HG03432 (cell line): ENCODE measurements at regions not wholly inside any gene's neighbourhood (a gene's known extent, or its start where the extent isn't known, plus 50 kb on each side); places are given as distances from the start of the nearest gene placed in this dataset.
"Not testable (repeated sequence)": the region's sequence is repeated elsewhere in the genome, so short reads cannot be mapped to it uniquely, and the experiment has no call there.

Experiments
- ATAC-seq: cut with Tn5 transposase; IDR thresholded peaks from one replicate; pipeline ENCODE4 v1.9.1; 2021; ENCODE audit warnings: mild to moderate bottlenecking, moderate library complexity; ENCODE audit not compliant: unreplicated experiment

DNA sequence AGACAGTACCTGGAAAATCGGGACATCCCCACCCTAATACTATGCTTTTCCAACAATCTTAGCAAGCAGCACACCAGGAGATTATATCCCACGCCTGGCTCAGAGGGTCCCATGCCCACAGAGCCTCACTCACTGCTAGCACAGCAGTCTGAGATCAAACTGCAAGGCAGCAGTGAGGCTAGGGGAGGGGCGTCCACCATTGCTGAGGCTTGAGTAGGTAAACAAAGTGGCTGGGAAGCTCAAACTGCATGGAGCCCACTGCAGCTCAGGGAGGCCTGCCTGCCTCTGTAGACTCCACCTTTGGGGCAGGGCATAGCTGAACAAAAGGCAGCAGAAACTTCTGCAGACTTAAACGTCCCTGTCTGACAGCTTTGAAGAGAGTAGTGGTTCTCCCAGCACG, 275.5 kb downstream of the IKZF2 start:
- not testable (repeated sequence) for ATAC-seq

DNA sequence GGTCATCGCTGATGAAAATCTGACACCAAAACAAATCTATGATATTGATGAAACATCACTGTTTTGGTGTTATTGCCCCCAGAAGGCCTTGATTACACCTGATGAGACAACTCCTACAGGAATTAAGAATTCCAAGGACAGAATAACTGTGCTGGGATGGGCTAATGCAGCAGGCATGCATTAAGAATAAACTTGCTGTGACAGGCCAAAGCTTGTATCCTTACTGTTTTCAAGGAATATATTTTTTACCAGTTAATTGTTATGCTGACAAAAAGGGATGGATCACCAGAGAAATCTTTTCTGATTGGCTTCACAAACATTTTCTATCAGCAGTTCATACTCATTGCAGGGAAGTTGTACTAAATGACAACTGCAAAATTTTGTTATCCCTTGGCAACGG, 278.2 kb downstream of the IKZF2 start:
- no peak for ATAC-seq

DNA sequence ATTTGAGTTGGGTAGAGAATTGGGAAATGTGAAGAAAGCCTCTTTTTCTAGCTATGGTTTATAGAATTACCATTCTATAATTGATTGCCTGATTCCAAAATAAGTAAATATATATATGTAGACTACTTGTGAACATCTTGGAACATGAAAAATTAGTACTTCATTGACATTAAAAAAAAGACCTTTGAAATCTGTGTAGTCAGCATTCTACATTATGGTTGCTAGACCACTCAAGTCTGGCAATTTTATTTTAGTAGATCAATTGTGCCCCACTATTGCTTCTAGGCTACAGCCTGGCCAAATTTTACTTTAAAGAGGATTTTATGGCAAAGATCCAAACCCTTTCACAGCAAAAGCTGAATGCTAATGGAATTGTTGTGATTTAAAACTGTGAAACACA, 279.8 kb downstream of the IKZF2 start:
- ATAC-seq: no peak

- ATAC-seq: no peak
Measured at GRCh38 chr2:212864186-212864585, 287.2 kb downstream of the IKZF2 start.

GRCh38 chr2:212863185-212863588, 288.2 kb downstream of the IKZF2 start:
- ATAC-seq: no peak

DNA sequence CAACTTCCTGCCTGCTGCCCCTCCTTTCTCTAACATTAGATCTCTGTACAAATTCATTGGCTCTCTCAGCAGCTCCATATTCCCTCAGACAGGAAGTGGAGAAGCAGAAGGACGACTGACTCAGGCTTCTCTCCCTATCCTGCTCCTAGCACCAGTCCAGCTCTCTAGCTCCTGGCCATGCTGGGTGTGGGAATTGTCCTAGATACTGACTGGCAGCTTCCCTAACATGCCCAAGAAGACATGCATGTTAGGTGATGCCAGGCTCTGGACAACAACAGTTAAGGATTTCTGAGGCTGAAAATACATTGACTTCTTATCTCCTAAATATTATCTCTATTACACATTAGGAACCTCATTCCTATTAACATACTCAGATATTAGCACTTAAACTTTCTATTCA, 292.9 kb downstream of the IKZF2 start:
- ATAC-seq: no peak

DNA sequence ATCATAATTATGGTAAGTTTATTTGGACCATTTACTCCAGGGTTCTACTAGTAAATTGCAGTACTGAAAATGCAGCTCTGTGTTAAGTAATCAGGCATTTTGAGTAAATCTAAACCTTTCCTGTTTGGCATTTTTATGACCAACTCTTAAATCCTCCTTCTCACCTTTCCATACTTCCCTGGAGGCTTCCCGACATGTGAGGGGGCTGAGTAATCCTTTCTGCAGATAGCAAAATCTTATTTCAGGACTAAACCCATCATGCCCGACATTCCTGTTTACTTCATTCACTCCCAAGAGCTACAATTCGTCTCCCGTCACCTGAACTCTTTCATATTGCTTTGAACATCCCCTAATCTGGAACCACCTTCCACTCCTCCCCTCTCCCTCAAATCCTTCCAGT, 296.6 kb downstream of the IKZF2 start:
- ATAC-seq: no peak

DNA sequence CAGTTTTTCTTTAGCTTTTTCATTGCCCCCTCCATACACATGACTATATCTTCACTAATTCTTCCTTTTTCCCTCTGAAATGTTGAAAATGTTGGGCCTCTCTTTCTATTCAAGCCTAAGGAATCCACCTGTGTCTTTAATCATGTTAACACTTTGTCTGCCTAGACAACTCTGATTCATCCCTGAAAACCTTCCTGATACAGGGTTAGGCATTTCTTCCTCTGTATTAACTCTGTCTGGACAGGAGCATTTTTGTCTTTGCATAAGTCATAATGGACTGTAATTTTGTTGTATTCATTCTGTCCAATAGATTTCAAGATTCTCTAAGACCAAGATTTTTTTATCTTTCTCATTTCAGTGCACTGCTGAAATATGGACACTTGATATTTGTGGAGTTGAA, 297.3 kb downstream of the IKZF2 start:
- ATAC-seq: no peak

DNA sequence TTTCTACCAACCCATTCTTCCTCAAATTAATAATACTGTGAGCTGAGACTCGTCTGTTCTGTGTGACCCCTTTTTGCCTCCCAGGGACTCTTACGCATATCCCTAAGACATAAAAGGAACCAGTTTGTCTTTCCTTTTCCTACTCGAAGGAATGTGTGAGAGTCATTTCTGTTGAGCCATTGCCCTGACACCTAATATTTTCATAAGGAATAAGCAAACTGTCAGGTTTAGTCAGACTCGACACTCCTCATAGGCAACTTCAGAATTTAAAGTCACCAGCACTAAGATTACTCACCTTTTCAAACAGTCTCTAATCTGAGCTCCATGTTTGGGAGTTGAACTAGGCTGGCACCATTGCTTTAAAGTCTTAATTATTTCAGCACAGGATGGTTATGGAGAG, 305.5 kb downstream of the IKZF2 start:
- no peak for ATAC-seq

- ATAC-seq: no peak
Measured at GRCh38 chr2:212843409-212844199, 305.0 kb upstream of the ERBB4 start.

DNA sequence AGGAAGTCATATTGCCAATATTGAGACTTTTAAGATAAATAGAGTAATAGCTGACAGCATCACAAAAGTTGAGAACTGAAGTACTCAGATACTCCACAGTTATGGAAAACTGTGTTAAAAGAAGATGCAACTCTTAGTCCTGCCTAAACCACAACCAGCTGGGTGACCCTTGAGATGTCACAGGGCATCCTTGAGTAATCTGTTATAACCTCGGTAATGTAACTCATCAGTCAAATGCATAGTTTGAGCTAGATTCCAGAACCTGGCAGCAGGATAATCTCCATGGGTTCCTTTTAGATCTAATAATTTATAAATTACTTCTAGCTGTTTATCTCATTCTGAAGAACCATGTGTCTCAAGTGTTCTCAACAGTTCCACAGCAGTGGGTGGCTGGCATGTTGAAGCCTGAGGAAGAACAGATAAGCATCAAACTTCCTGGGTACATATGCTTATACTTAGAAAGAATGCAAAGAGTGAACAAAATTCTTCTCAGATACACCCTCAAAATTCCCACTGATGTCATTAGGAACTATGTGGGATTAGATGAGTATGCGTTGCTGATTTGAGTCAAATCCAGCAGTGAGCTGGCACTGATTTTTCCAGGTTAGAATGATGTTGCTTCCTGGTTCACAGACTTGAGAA, 304.1 kb upstream of the ERBB4 start:
- no peak for ATAC-seq

DNA sequence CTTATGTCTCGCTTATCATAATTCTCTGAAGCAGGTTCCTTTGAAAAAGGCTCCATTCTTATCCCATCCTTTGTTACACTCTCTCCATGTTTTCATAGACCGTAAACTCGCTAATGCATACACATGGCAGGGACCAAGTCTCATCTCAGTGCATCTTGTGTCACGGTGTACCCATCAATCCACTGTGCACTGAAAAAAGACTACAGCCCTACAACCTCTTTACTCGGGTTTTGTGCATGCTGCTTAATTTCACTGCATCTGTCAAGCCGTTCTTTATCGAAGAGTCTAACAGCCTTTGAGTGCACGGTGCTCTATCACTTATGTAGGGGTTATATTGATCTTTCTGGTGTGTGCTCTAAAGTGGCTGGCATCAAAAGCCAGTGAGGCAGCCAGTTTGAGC, 302.9 kb upstream of the ERBB4 start:
- ATAC-seq: no peak

DNA sequence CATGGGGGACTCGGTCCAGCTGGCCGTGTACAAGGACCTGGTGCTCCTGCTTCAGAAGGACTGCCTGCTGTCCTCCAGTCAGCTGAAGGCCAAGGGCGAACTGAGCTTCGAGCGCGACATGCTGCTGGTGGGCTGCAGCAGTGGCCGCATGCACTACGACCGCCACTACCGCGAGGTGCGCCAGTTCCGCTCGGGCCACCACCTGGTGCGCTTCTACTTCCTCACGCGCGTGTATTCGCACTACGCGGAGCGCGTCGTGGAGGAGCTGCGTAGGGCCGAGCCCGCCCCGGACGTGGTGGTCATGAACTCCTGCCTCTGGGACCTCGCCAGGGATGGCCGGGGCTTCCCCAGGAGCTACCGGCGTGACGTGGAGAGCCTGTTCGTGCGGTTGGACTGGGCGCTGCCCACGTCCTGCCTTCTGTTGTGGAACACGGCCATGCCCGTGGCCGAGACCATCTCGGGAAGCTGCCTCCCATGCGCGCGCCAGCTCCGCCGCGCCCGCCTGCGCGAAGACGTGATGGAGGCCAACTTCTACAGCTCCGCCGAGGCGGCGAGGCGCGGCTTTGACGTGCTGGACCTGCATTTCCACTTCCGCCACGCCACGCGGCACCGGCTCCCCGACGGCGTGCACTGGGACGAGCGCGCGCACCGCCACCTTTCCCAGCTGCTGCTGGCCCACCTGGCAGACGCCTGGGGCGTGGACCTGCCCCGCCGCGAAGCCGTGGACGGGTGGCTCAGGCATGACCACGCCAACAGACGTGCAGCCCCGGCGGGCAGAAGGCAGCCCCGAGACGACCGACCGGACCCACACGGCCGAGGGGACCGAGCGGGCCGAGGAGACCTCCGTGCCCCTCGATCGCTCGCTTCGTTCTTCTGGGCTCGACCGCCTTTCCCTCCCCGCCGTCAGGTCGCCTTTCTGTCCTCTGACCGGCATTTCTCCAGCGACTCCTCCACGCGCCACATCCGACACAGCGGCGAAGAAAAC, 293.9 kb upstream of the ERBB4 start:
- no peak for ATAC-seq

DNA sequence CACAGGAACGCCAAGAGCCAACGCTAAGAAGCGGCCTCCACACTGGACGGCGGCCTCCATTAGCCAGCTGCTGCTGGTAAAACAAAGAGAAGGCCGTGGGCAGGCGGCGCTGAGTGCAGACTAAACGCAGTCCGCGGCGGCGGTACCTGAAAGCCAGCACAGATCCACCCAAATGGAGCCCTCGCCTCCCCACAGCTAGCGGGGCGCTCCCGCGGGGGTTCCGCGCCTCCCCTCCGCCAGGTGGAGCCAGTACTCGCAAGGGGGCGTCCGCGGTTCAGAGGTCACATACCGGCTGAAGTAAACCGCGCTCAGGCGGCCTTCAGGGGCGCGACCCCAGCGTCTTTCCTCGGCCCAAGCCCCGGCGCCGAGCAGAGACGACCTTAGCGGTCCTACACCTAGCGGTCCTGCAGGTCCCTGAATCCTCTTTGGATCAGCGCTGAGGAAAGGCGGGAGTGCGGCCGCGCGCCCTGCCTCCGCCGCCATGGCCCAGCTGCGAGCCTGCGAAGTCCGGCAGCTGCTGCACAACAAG, 293.1 kb upstream of the ERBB4 start:
- ATAC-seq: no peak

DNA sequence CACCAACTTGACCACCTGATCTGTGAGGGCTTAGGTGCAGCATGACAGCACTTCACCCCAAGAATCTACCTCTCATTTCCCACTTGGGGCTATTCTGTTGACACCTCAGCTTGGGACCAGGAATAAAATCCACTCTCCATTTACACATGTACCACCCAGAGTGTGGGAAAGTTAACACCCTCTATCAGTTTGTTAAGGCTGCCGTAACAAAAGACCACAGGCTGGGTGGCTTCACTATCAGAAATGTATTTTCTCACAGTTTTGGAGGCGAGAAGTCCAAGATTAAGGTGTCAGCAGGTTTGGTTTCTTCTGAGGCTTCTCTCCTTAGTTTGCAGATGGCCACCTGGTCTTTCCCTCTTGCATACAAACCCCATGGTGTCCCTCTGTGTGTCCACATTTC, 277.7 kb upstream of the ERBB4 start:
- ATAC-seq: no peak

DNA sequence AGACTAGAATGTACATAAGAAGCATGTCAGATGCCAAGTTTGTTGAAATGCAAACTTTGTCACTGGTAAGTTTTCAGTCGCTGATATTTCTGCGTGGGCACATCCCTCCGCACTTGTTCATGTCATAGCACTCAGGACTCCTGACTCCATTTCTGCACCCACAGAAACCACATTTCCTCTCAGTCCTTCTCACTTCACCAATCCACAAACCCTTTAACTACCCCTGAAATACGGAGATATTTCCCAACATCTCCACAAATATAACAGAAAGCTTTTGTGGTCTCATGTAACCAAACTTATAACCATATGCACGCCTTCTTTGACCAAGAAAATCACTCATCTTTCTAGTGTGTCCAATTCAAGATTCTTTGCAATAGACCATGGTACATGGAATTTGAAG, 276.9 kb upstream of the ERBB4 start:
- peak; percentile 75 for ATAC-seq

DNA sequence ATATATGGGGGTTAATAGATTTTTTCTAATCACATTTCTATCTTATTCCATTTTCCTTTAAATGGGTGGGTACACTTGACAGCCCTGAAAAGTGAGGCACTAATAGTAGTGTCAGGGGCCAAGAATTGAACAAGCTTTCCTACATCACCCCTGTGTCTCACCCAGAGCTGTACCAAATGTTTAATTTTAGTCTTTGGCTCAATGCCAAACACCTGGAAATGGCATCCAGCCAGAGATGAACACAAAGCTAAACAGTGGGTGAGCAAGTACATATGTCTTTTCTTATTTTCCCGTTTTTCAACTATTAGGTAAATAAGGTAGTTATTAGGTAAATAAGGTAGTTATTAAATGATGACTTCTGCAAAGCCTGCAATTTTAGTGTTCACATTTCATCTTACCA, 276.3 kb upstream of the ERBB4 start:
- peak; percentile 26 for ATAC-seq

- no peak for ATAC-seq
Measured at GRCh38 chr2:212811921-212812320, 273.3 kb upstream of the ERBB4 start.

- ATAC-seq: peak; percentile 28
Measured at GRCh38 chr2:212811036-212811805, 272.6 kb upstream of the ERBB4 start.

DNA sequence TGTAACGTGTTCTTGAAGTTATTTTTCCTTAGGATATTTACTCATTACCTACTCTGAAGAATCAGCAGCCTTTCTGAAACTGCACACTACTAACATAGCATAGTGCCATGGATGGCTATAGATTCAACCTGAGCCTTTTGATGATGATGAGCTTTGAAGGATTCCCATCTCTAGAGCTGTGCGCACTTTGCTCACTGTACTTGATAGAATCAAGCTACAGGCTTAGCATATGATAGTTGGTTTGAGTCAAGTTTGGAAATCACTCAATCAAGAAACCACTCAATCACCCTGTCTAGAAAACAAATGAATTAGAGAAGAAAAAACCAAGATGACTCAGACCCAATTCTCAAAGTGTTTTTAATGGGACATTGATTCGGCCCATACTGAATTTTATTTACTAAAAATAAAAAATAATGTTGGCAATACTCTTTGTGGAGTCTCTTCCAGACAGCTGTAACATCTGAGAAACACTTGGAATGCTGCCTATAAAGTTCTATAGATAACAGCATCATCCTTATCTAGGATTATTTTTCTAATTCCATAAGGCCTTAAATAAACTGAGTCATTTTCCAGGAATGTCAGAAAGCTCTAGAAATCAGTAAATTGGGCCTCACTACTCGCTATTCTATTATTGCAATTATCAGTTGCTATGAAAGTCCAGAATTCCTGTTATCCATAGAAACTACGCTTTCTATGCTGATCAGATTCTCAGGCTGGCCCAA, 259.0 kb upstream of the ERBB4 start:
- peak; percentile 43 for ATAC-seq
